GM12892 (cell line): ENCODE measurements at regions not wholly inside any gene's neighbourhood (a gene's known extent, or its start where the extent isn't known, plus 50 kb on each side); places are given as distances from the start of the nearest gene placed in this dataset.

Experiments used
- POLR2A ChIP-seq: IDR thresholded peaks from 2 replicates; pipeline ENCODE4 v1.6.1; 2011; ENCODE audit warnings: low read depth, low read length, control low read depth
- POLR2AphosphoS5 ChIP-seq: IDR thresholded peaks from 2 replicates; pipeline ENCODE4 v1.6.1; 2011; ENCODE audit warnings: low read depth, low read length, control low read depth
- TAF1 ChIP-seq: IDR thresholded peaks from 2 replicates; pipeline ENCODE4 v1.6.1; 2011; ENCODE audit warnings: low read depth, mild to moderate bottlenecking, control low read depth, low read length, borderline replicate concordance

DNA sequence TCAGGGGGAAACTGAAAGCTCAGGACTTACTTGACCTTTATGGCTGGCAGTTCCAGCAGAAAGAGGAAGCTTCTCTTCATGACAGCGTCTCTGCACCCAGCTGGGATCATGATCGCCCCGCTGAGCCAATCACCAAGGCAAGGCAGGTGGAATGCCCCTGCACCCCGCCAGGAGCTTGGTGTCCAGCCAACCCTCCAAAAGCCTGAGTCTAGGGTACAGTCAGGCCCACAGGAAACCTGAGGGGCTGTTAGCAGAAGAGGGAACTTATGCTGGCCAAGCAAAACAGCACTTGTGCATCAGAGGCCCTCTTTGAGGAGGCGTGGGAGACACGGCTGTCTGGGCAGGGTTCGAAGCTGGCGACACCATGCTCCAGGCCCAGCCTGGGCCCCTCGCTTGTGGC, 188.3 kb upstream of the GMDS start:
- TF ChIP-seq POLR2AphosphoS5 (no peak), POLR2A (no peak), TAF1 (no peak)
